HUES6 (cell line): ENCODE measurements at regions not wholly inside any gene's neighbourhood (a gene's known extent, or its start where the extent isn't known, plus 50 kb on each side); places are given as distances from the start of the nearest gene placed in this dataset.

ENCODE experiments used
- H3K27ac ChIP-seq: 2 replicates; pipeline ENCODE4 v1.7.0; 2013; ENCODE audit warnings: low read depth, mild to moderate bottlenecking, low read length, inconsistent platforms
- H3K27me3 ChIP-seq: 2 replicates; pipeline ENCODE4 v1.6.1; 2013; ENCODE audit warnings: low read length; ENCODE audit not compliant: control insufficient read depth, insufficient read depth
- H3K36me3 ChIP-seq: 2 replicates; pipeline ENCODE4 v1.6.1; 2013; ENCODE audit warnings: low read length; ENCODE audit not compliant: control insufficient read depth, insufficient read depth
- H3K4me1 ChIP-seq: 2 replicates; pipeline ENCODE4 v1.6.1; 2013; ENCODE audit warnings: low read length; ENCODE audit not compliant: control insufficient read depth, insufficient read depth
- H3K4me3 ChIP-seq: 2 replicates; pipeline ENCODE4 v1.5.1; 2013; ENCODE audit warnings: low read depth, low read length
- H3K9ac ChIP-seq: one replicate; pipeline ENCODE4 v1.6.1; 2013; ENCODE audit warnings: mild to moderate bottlenecking, low read length
- H3K9me3 ChIP-seq: 2 replicates; pipeline ENCODE4 v1.6.1; 2013; ENCODE audit warnings: low read depth, low read length; ENCODE audit not compliant: control insufficient read depth, insufficient read depth

- Histone ChIP-seq H3K9me3 (no peaks in the 10 kb centered on the region), H3K27ac (no peak overlapping the region), H3K4me1 (no peaks in the 10 kb centered on the region), H3K9ac (no peak overlapping the region), H3K27me3 (no peaks in the 10 kb centered on the region), H3K4me3 (no peak overlapping the region), H3K36me3 (no peaks in the 10 kb centered on the region)
Observed at GRCh38 chr4:96139251-96139929, 299.5 kb downstream of the PDHA2 start.

DNA sequence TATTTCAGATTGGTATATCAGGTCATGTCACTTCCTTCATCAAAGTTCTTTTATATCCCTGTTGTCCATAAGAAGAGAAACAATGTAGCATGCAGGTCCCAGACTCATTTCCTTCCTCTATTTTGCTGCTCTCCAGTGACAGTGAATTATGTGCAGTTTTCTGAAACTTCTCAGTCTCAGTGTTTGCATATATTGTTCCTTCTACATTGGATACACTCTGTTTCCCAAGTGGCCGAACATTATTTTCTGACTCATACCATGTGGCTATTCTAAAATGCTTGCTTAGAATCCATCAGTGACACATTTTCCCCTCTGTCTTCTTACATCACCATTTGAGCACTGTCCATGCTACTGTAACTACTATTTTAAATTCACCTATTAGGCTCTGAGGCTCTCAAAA, 305.7 kb downstream of the PDHA2 start:
- no peak overlapping the region for H3K4me3 ChIP-seq
- no peaks in the 10 kb centered on the region for H3K4me1 ChIP-seq
- no peaks in the 10 kb centered on the region for H3K9me3 ChIP-seq
- H3K27me3 ChIP-seq, result no peaks in the 10 kb centered on the region
- no peak overlapping the region for H3K9ac ChIP-seq
- no peak overlapping the region for H3K27ac ChIP-seq
- H3K36me3 ChIP-seq, result no peaks in the 10 kb centered on the region

DNA sequence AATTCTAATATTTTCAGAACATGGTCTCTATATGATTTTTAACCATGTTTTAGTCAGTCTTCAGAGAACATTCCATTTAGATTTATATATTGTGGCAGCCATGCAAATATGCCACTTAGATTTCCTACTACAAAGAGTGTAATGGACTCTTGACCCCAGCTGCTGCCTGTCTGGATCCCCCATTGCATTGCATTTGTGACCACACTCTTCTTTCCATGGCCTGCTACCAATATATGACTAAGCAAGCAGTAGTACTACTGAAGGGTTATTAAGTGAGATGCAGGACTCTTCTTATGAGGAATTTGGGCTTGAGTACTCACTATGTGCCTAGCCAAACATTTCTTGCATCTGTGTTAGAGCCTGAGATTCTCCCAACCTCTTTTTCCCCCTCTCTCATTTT, 306.8 kb downstream of the PDHA2 start:
- H3K4me3 ChIP-seq, result no peak overlapping the region
- H3K9me3 ChIP-seq, result no peaks in the 10 kb centered on the region
- H3K27ac ChIP-seq, result no peak overlapping the region
- H3K9ac ChIP-seq, result no peak overlapping the region
- H3K27me3 ChIP-seq, result no peaks in the 10 kb centered on the region
- no peaks in the 10 kb centered on the region for H3K4me1 ChIP-seq
- H3K36me3 ChIP-seq, result no peaks in the 10 kb centered on the region

DNA sequence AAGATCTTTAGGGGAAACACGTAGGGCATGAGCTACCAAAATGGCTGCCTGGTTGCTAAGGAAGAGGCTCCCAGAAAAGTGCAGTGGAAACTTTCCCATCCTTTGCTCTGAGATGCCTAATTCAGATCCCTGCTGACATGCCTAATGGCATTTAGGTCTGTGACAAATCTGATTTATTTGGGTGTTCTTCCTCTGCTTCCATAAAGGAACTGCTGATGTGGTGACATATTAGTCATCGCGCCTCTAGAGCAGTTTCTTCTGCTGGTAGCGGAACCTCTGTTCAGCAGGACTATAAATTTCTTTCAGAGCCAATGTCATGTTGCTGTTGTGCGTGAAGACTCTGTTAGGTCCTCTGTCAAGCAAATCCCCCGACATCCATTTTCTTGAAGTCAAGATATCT, 310.0 kb downstream of the PDHA2 start:
- no peaks in the 10 kb centered on the region for H3K9me3 ChIP-seq
- H3K4me3 ChIP-seq, result no peak overlapping the region

GRCh38 chr4:96150466-96150865, 310.6 kb downstream of the PDHA2 start:
- Histone ChIP-seq H3K9ac (no peak overlapping the region), H3K9me3 (no peaks in the 10 kb centered on the region), H3K4me3 (no peak overlapping the region), H3K4me1 (no peaks in the 10 kb centered on the region), H3K27ac (no peak overlapping the region), H3K36me3 (no peaks in the 10 kb centered on the region), H3K27me3 (no peaks in the 10 kb centered on the region)

More for the DNA sequence above, 310.0 kb downstream of the PDHA2 start:
- H3K27me3 ChIP-seq, result no peaks in the 10 kb centered on the region
- no peaks in the 10 kb centered on the region for H3K36me3 ChIP-seq
- H3K4me1 ChIP-seq, result no peaks in the 10 kb centered on the region
- H3K9ac ChIP-seq, result no peak overlapping the region
- no peak overlapping the region for H3K27ac ChIP-seq

DNA sequence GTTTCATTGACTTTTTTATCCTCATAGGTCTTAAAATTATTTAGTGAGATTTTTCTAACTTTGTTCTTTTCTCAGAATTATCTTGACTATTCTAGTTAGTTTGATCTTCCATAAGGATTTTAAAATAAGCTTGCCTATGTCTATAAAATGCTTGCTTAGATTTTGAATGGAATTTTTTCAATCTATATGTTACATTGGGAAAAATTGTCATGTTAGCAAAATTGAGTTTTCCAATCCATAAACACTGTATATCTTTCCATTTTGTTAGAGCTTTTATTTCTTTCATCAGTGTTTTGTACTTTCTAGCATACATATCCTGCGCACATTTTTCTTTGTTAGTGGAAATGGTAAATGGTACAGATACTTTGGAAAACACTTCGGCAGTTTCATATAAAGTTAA, 312.9 kb downstream of the PDHA2 start:
- Histone ChIP-seq H3K27me3 (no peaks in the 10 kb centered on the region), H3K4me1 (no peaks in the 10 kb centered on the region), H3K4me3 (no peak overlapping the region), H3K9ac (no peak overlapping the region), H3K27ac (no peak overlapping the region), H3K36me3 (no peaks in the 10 kb centered on the region), H3K9me3 (no peaks in the 10 kb centered on the region)

- Histone ChIP-seq H3K27ac (no peak overlapping the region), H3K27me3 (no peaks in the 10 kb centered on the region), H3K9me3 (no peaks in the 10 kb centered on the region), H3K4me3 (no peak overlapping the region), H3K36me3 (no peaks in the 10 kb centered on the region), H3K9ac (no peak overlapping the region), H3K4me1 (no peaks in the 10 kb centered on the region)
Observed at GRCh38 chr4:96154676-96155075, 314.8 kb downstream of the PDHA2 start.

GRCh38 chr4:96162636-96163035, 322.7 kb downstream of the PDHA2 start:
- Histone ChIP-seq H3K27me3 (no peaks in the 10 kb centered on the region), H3K9ac (no peak overlapping the region), H3K9me3 (no peaks in the 10 kb centered on the region), H3K27ac (no peak overlapping the region), H3K36me3 (no peaks in the 10 kb centered on the region), H3K4me1 (peaks cover 4% of the 10 kb centered on the region; the same call in 1 of the 2 replicates), H3K4me3 (no peak overlapping the region)

DNA sequence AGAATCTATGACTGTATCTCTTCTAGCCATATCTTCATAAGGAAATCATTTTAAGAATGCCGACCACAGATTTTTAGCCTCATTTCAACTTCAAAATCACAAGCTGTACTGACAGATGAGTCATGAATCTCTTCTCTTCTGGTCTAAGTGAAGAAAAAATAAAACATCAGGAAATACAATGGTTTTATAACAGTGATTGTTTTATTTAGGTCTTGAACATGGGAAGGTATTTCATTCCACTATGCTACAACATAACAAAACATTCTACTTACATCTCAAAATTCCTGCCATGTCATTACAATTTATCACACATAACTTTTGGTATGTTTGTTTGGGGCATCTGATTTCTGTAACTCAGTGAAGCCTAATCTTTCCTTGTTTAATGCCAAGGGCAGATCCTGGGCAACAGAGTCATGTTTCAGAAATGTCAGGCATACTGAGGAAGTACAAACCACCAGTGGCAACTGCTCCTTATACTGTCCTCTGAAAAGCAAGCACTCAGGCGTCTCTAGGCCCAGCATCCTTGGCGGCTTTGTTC, 325.0 kb downstream of the PDHA2 start:
- Histone ChIP-seq H3K9me3 (no peaks in the 10 kb centered on the region), H3K36me3 (no peaks in the 10 kb centered on the region), H3K27ac (no peak overlapping the region), H3K4me1 (peaks cover 4% of the 10 kb centered on the region; the same call in 1 of the 2 replicates), H3K27me3 (no peaks in the 10 kb centered on the region), H3K4me3 (no peak overlapping the region), H3K9ac (no peak overlapping the region)

DNA sequence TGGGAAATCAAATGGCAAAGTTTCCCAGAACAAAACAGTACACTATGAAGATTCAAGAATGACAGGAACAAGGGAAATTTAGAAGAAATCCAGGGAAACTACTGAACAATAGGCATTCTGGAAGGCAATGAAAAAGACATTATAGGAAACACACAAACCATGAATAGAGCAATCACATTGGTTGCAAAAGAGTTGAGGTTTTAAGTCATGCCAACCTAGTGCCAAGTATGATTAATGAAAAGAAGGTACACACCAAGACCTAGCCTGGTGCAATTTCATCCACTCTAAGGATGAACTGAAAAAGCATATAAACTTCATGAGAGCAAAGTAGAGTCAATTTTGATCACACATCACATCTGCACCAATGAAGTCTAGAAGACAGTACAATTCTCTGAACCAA, 326.9 kb downstream of the PDHA2 start:
- Histone ChIP-seq H3K9ac (no peak overlapping the region), H3K9me3 (peaks cover 4% of the 10 kb centered on the region; the same call in 1 of the 2 replicates), H3K4me3 (no peak overlapping the region)

DNA sequence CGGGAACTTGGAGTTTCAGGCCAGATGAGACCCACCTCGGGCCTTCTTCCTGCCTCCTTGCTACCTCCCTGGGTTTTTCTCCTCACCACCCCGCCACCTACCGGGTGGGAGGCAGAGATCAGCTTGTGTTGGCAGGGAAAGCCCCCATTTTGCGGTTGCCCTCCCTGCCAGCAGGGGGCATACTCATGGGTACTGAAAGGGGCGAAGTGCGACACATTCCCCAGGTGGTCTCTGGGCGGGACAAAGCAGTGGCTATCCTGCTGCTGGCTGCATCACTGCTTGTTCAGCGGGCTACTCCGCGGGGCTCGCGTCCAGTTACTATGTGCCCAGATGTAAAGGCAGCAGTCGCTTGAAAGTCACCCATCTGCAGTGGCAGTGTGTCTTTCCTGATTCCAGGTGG, 330.3 kb downstream of the PDHA2 start:
- no peaks in the 10 kb centered on the region for H3K36me3 ChIP-seq
- H3K4me1 ChIP-seq, result no peaks in the 10 kb centered on the region
- no peak overlapping the region for H3K4me3 ChIP-seq
- no peaks in the 10 kb centered on the region for H3K27me3 ChIP-seq
- H3K9me3 ChIP-seq, result peaks cover 4% of the 10 kb centered on the region; the same call in 1 of the 2 replicates
- H3K27ac ChIP-seq, result no peak overlapping the region
- H3K9ac ChIP-seq, result no peak overlapping the region

More for the DNA sequence above, 326.9 kb downstream of the PDHA2 start:
- H3K36me3 ChIP-seq, result no peaks in the 10 kb centered on the region
- no peaks in the 10 kb centered on the region for H3K27me3 ChIP-seq
- H3K4me1 ChIP-seq, result peaks cover 4% of the 10 kb centered on the region; the same call in 1 of the 2 replicates
- no peak overlapping the region for H3K27ac ChIP-seq
